ENCODE measurements at regions not wholly inside any gene's neighbourhood (a gene's known extent, or its start where the extent isn't known, plus 50 kb on each side); places are given as distances from the start of the nearest gene placed in this dataset.

- Histone ChIP-seq H2BK120ac (ENCODE audit: low read depth, low read length) (no peak overlapping the region), H3K27me3 (ENCODE audit: control insufficient read depth, insufficient read depth, low read length) (no peaks in the 10 kb centered on the region), H3K27ac (ENCODE audit: insufficient read depth, low read length) (no peak overlapping the region), H3K4me2 (ENCODE audit: low read depth, low read length) (no peak overlapping the region), H3K56ac (ENCODE audit: extremely low read depth, insufficient read depth, low read length) (no peak overlapping the region), H3K14ac (replicated peaks; ENCODE audit: low read depth, low read length) (no peak overlapping the region), H2BK20ac (ENCODE audit: low read depth, low read length) (no peak overlapping the region), H3K4ac (ENCODE audit: low read depth, low read length) (no peak overlapping the region), H4K8ac (ENCODE audit: low read depth in 2 of 2, low read length in 2 of 2) (no peak overlapping the region), H3K4me3 (ENCODE audit: insufficient read depth, low read depth, low read length) (no peak overlapping the region), H3K9me3 (ENCODE audit: control insufficient read depth, insufficient read depth, low read length) (no peaks in the 10 kb centered on the region), H4K5ac (ENCODE audit: low read depth, low read length) (no peak overlapping the region), H2AK9ac (replicated peaks; ENCODE audit: low read depth, low read length, poor library complexity) (no peak overlapping the region), H3K23ac (ENCODE audit: low read depth, low read length) (no peak overlapping the region), H3K4me1 (ENCODE audit: control insufficient read depth, insufficient read depth, low read length) (no peaks in the 10 kb centered on the region), H2BK15ac (ENCODE audit: low read depth, low read length) (no peak overlapping the region), H3K9me1 (ENCODE audit: insufficient read depth, low read length) (no peaks in the 10 kb centered on the region), H3K18ac (ENCODE audit: low read depth, low read length) (no peak overlapping the region), H2AK5ac (ENCODE audit: low read depth, low read length) (no peak overlapping the region), H3K9ac (ENCODE audit: low read depth, low read length) (no peak overlapping the region), H3K36me3 (ENCODE audit: control insufficient read depth, insufficient read depth, low read length) (no peaks in the 10 kb centered on the region), H4K20me1 (ENCODE audit: insufficient read depth, low read length) (no peaks in the 10 kb centered on the region), H2BK5ac (ENCODE audit: low read depth, low read length, poor library complexity, severe bottlenecking) (no peak overlapping the region), H3K79me1 (ENCODE audit: low read depth in 1 of 2, low read length in 2 of 2) (no peaks in the 10 kb centered on the region), H4K91ac (ENCODE audit: insufficient read depth, low read depth, low read length) (no peak overlapping the region), H2AFZ (replicated peaks; ENCODE audit: low read length, poor library complexity) (no peak overlapping the region)
- dilution Hi-C loops (cut with HindIII; ENCODE audit: low sequenced_read_pairs, unreplicated experiment), result no loop called here
- no CpG with 5 or more reads among the region's 1 CpG for WGBS, 2 experiments (ENCODE audit: extremely low coverage in 2 of 2, insufficient read length in 1 of 2)
- intact Hi-C loops (cut with micrococcal nuclease), result no loop called here
- TF ChIP-seq CHD1 (IDR thresholded peaks at IDR 0.05; ENCODE audit: low read depth, low read length), result no peak
- no peak for TF ChIP-seq RFX5 (IDR thresholded peaks at IDR 0.05; ENCODE audit: low read depth, low read length)
- no peak for TF ChIP-seq RCOR1 (IDR thresholded peaks at IDR 0.05; ENCODE audit: insufficient replicate concordance, low read length)
- no peak for TF ChIP-seq BHLHE40 (IDR thresholded peaks at IDR 0.05; ENCODE audit: low read depth, low read length)
- TF ChIP-seq RAD21 (IDR thresholded peaks at IDR 0.05; ENCODE audit: low read length), result no peak
- TF ChIP-seq SMC3 (IDR thresholded peaks at IDR 0.05; ENCODE audit: low read depth, low read length), result no peak
- TF ChIP-seq MXI1 (IDR thresholded peaks at IDR 0.05; ENCODE audit: borderline replicate concordance, low read depth, low read length), result no peak
- TF ChIP-seq ELK1 (IDR thresholded peaks at IDR 0.05; ENCODE audit: borderline replicate concordance, low read depth, low read length), result no peak
- TF ChIP-seq POLR2A (IDR thresholded peaks at IDR 0.05; ENCODE audit: low read depth, low read length), result no peak
- TF ChIP-seq MAFK (IDR thresholded peaks at IDR 0.05; ENCODE audit: low read depth, low read length), result no peak
- TF ChIP-seq USF2 (IDR thresholded peaks at IDR 0.05; ENCODE audit: low read depth, low read length), result no peak
- no peak for TF ChIP-seq CEBPB (IDR thresholded peaks at IDR 0.05; ENCODE audit: low read depth, low read length)
- CTCF ChIA-PET, result interaction anchor here (1.0 kb wide), 1 partner anchor 149 kb away, joined by 3 read pairs; no protein-coding TSS in a partner anchor
- ATAC-seq (ENCODE audit: low read depth) (no peak), DNase-seq (no peak)
- no TSS peak for BruUV-seq (replicated peaks)
- in situ Hi-C loops (cut with MboI; ENCODE audit: low sequenced_read_pairs), result no loop called here
- POLR2A ChIA-PET (ENCODE audit: unreplicated experiment), result no interaction called here
Measured at GRCh38 chr4:138028923-138029322, 213.2 kb downstream of the SLC7A11 start.

Measured in IMR-90 (cell line).